ENCODE measurements at regions not wholly inside any gene's neighbourhood (a gene's known extent, or its start where the extent isn't known, plus 50 kb on each side); places are given as distances from the start of the nearest gene placed in this dataset.

DNA sequence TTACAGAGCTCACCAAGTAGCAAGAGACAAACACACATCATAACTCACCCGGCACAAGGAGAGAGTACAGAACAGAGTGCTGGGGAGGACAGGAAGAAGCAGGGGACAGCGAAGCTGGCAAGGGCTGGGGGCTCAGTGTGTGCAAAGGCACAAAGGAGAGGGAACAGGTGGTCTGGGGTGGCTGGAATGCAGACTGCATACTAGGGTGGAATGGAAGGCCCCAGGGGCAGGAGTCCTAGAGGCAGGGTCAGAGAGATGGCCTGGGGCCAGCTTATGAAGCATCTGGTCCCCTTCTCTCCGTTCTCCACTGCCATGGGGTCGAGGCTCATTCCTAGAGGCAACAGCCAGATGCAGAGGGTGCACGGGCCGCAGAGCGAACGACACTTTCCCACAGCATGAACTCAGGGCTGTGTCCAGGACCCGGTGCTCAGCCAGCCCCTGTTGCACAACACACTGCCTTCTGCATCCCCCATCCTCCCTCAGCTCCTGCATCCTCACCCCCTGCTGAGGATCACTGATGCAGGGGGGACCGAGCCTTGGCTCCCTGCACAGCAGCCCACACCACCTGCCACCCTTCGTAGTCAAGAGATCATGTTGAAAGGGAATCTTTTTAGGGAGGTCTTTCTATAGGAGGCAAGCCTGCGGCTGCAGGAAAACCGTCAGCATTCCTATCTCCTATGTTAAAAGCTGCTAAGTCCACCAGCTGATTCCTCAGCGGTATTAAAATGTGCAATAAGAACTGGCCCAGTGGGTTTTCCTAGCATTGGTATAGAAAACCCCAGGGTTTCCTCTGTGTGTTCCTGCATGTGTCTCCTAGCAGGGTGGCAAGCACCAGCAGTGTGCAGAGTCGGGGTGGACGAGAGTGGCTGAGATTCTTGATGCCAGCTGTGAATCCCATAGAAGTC lies 293.5 kb downstream of the UACA start:
- DNase-seq = no peak

DNA sequence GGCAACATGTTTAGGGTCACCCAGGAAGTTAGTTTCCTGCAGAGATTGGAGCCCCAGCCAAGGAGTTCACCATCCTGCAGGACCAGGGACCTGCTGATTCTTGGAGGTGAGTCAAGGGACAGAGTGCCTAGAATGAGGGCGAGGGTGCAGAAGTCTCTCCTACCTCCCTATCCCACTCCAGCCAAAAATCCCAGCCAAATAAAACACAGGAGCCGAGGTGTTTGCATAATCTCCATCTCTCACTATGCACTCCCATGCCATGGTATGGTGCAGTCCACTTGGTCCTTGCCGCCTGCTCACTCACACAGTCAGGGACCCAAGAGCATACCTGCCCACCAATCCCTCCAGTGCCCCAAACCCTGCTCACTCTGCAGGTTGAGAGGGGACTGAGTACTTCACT lies 294.2 kb downstream of the UACA start:
- no peak for DNase-seq

DNA sequence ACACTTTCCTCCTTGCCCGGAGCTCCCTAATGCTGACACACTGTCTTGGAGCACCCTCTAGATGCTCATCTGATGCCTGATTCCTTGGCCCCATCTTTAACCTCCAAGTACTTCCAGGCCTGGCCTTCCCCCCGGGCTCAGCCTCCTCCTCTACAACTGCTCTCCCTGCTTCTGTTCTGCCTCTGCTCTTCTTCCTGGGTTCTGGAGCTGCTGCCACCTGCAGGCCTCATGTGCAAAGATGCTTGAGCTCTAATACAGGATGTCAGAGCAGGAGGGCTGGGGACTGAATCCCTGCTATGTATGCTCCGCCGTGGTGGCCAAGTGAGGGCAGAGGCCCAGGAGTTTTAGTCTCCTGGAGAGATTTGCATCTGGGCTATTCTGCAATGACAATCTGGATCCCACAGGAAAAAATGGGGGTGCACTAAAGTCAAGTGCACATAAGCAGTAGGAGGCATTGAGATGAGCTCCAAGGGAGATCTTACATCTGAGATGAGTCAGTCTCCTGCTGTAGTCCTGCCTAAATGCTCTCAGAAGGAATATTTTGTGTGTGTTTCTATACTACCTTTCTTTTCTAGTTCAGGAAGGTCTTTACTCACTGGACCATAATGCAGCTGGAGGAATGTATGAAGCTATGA lies 296.3 kb downstream of the UACA start:
- no peak for DNase-seq

DNA sequence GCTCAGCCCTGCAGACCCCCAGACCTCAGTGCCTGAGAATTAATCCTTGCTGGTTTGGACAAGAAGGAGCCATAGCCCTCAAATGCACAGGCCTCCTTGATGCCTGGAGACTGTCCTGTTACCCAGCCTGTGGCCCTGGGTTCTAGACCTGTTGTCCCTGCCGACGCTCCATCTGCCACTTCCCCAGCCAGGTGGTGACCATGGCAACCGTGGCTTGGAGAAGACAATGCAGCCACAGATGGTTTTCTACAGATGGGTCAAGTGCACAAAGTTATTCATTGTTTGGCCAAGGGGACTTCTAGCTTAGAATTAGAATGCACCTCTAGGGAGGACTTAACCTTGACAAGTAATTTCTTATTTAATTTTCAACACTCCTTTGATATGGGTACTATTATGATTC lies 297.1 kb downstream of the UACA start:
- DNase-seq = no peak

DNA sequence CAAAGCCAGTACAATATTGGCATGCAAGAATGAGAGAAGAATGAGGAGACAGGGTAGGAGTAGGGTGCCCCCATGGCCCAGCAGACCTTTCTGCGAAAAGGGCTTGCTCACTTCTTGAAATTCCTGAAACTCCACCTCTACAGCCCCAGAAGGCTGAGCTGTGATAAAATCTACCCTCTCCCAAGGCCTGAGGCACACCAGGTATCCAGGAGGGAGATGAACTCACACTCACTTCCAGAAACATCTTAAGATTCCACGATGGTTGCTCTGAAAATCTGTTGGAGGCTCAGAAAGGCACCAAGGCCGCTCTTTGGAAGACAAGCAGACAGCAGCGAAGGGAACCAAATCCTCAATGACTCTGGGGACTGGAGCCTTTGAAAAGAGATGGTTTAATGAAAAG lies 297.5 kb downstream of the UACA start:
- DNase-seq = no peak

DNA sequence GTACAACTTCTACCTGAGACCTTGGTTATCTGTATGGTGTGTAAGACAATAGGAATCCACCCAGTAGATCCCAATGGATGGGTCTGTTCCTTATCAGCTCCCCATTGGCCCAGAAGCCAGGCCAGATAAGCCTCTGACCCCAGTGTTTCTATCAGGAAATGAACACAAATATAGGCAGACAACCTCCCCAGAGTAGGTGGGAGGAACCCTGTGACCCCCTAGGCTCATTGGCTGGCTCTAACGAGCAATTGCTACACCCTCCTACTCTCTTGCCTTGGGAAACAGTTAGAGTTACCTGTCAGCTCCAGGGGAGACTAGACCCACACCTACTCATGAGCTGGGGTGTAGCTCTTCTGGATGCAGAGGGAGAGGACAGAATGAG lies 299.9 kb downstream of the UACA start:
- DNase-seq = no peak

DNA sequence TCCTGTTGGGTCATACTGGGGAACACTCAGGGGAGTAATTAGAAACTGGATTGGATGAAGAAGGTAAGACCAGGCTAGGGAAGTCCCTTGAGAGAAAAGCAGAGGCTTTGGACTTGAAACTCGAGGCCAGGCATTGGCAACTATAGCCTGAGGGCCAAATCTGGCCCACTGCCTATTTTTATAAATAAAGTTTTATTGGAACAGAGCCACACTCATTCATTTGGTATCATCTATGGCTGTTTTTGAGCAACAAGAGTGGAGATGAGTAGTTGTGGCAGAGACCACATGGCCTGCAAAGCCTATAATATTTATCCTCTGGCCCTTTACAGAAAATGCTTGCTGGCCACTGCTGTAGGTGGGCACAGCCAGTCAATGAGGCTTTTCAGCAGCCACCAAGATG lies 301.4 kb downstream of the UACA start:
- no peak for DNase-seq

DNA sequence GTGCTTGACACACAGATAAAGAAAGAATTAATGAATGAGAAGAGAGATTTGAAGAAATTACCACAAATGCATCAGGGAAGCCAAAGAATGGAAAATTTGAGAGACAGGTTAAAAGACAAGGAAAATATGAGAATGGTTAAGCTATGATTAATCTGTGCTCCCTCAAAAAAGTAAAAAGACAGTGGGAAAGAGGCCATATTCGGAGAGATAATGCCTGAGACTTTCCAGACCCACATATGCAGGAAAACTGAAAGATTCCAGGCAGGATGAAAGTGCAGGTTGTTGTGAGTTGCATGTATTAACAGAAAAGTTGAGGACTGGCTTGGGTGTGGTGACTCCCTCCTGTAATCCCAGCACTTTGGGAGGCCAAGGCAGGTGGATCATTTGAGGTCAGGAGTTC lies 302.3 kb downstream of the UACA start:
- no peak for DNase-seq

DNA sequence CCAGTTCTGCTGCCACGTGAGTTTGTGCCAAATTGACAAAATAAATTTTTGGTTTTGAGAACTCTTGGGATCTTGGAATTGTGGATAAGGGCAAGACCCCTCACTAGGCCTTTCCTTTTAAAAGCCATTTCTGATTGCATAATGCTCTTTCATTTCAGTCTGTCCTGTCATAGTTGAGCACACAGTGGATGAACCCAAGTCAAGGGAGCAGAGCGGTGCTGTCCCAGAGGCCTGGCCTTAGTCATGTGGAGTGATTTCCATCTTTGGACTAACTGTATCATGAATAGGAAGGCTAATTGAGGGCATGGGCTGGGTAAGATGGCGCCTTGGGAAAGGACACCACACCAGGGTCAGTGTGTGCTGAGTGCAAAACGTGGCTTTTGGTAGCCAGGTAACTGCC lies 304.0 kb downstream of the UACA start:
- DNase-seq = no peak

DNA sequence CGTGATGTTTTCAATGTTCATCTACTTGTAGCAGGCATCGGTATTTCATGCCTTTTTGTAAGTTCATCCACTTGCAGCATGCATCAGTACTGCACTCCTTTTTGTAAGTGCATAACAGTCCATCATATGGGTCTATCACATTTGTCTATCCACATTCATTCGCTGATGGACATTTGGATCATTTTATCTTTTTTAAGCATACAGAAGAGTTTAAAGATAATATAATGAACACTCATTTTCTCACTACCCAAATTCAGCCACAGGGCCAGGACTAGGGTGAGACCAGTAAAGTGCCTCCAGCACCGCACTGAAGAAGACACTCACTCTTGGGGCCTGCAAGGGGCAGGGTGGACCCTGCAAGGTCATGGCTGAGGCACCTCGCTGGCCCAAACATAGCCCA lies 309.6 kb downstream of the UACA start:
- no peak for DNase-seq

DNA sequence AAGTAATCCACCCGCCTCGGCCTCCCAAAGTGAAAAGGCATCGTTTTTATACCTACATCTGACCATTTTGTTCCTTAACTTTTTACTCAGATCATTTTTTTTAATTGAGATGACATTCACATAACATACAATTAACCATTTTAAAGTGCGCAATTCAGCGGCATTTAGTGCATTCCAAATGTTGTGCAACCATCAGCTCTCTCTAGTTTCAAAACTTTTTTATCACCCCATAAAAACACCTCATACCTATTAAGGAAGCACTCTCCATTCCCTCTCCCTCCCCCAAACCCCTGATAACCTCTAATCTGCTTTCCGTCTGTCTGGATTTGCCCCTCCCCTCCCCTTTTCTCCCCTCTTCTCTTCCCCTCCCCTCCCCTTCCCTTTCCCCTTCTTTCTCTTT lies 310.1 kb downstream of the UACA start:
- no peak for DNase-seq

DNA sequence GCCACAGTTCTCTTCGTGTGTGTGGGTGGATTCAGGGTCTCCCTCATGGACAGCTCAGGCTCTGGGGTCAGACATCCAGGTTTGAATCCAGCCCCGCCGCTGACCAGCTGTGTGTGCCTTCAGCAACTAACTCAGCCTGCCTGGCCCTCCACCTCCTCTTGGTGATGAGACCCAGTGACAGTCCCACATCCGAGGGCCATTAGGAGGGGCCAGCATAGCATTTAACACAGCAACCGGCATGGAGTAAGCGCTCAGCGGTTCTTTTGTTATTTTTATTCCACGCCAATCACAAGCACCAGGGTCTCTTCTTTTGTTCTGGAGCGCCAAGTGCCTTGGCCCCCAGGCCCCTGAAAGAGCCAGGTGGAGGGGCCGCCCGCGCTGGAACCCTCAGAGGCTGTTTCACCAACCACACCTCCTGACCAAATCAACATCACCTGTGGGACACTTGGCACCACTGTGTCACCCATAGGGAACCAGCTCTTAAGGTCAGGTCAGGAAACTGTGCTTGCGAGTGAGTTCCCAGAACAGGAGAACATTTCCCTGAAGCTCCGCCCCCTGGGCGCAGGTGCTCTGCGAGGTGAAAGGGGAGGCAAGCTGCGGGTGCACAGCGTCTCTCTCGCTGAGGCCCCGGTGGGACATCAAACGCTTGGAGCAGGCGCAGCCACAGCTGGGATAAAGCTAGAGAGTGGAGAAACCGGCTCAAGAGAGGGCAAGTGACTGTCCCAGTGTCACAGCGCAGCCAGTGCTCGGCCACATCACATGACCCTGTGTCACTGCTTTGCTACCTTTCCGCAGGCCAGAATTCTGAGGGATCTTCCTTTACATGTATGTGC lies 311.3 kb downstream of the UACA start:
- peak in 3 of 4 experiments; percentile 16 to 53 (median 53) for DNase-seq

DNA sequence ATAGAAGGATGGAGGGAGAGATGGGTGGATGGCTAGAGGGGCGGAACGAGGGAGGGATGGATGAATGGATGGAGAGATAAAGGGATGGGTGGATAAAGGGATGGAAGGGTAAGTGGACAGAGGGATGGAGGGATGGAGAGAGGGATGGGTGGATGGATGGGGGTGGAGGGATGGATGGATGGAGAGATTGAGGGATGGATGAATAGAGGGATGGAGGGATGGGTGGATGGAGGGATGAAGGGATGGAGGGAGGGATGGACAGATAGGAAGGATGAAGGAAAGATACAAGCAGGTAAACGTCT lies 313.3 kb downstream of the UACA start:
- DNase-seq = no peak

DNA sequence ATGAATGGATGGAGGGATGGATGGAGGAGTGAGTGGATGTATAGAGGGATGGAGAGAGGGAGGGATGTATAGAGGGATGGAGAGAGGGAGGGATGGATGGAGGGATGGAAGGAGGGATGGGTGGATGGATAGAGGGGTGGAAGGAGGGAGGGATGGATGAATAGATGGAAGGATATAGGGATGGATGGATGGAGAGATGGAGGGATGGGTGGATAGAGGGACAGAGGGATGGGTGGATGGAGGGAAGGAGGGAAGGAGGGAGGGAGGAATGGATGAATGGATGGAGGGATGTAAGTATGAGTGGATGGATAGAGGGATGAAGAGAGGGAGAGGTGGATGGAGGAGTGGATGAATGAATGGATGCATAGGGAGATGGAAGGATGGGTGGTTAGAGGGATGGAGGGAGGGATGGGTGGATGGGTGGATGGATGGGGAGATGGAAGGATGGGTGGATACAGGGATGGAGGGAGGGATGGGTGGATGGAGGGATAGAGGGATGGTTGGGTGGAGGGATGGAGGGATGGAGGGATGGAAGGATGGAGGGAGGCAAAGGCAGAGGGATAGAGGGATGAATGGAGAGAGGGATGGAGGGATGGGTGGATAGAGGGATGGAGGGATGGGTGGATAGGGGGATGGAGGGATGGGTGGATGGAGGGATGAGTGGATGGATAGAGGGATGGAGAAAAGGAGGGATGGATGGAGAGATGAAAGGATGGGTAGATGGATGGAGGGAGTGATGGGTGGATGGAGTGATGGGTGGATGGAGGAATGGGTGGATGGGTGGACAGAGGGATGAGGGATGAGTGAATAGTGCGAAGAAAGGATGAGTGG lies 313.8 kb downstream of the UACA start:
- no peak for DNase-seq

DNA sequence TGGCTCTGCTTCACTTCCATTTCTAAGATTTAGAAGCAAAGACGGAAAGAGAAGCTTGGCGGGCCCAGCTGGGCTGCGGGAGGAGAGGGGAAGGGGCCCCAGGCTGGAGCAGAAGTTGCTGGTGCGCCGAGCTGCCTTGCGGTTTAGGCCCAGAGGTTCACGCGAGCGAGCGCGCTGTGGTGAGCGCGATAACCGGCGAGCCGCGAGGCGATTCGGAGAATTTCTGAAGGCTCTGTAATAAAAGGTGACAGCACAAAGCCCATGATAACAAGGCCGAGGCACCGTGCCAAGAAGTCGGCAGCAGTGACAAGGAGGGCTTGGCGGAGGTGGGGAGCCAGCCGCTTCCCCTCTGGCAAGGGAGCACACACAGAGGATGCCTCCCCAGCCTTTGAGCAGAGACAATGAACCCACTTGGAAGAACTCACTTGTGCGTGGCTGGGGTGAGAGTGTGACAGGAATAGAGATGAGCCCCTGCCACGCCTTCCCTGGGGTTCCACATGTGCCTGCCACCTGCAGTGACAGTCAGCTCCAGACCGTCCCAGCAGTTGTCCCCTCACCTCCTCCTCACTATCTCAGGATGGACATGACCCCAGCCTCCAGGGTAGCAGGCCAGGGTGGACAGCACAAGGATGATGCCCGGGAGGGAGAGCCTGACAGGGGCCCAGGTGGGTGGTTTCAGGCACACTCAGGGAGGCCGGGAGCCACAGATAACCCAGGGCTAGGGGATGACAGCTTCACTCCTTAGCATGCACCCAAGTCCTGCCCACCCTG lies 315.2 kb downstream of the UACA start:
- peak in 3 of 4 experiments; percentile 16 to 29 (median 28) for DNase-seq

DNA sequence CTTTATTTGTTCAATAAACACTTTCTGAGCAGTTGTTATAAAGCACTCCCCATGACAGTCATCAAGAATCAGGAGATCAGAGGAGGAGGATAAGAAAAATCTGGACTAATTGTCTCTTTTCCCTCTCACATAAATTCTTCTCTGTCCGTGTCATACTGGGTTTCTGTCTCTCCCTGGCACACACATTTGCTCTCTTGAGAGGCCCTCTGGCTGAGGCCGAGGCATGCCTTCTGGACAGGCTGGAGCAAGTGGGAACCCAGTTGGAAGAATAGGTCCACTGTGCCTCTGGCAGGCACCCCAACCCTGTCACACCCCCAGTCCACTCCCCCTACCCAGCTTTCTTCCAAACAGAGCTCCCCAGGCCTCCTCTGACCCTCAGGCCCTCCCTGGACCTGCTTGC lies 315.8 kb downstream of the UACA start:
- no peak for DNase-seq

DNA sequence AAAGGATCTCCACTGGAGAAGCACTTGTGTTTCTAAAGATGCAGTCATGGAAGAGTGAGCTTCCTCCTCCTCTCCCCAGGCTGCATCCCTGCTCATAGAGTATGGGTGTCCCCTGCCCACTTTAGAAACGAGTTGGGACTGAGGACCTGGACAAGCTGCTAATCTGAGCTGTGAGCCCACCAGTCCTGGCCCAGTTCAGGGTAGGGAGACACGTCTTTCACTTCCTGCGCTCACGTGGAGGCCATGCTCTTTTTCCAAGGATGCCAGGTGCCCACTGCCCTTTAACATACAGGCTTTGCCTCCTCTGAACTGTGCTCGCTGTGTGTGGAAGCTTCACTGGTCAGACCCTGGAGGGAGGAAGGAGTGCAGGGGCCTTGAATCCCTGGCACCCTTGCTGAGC lies 316.3 kb downstream of the UACA start:
- no peak for DNase-seq

DNA sequence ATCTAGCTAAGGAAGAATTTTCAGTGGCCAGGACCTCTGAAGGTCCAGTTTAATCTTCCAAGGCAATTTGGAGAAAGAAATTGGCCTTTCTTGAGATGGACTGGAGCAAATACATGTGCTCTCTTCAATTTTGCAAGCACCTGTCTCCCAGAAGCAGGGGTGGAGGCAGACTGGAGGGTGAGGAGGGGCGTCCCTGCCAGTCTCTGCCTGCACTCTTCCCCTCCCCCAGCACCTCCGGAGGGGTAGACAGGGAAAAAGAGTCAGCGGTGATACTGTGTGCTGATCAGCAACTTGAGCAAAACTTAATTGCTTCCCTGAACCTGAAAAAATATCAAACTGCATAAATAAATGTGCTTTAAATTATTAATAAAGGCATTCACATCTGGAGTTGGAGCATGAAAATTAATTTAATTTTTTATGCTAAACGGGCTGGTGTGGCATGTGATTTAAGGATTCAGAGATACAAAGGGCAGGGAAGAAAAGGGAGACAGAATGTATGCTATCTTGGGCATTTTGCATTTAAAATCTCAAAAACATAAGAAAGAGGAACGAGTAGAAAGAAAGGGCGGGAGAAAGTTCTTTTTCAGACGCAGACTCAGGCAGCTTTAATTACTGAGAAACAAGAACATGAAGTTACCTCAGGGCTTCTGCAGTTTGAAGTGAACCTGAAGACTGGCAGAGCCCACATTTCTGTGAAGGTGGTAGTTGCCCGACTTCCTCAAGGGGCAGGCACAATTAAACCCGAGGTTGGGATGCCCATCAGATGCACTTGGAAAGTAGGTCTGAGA lies 319.7 kb downstream of the UACA start:
- no peak for DNase-seq

DNA sequence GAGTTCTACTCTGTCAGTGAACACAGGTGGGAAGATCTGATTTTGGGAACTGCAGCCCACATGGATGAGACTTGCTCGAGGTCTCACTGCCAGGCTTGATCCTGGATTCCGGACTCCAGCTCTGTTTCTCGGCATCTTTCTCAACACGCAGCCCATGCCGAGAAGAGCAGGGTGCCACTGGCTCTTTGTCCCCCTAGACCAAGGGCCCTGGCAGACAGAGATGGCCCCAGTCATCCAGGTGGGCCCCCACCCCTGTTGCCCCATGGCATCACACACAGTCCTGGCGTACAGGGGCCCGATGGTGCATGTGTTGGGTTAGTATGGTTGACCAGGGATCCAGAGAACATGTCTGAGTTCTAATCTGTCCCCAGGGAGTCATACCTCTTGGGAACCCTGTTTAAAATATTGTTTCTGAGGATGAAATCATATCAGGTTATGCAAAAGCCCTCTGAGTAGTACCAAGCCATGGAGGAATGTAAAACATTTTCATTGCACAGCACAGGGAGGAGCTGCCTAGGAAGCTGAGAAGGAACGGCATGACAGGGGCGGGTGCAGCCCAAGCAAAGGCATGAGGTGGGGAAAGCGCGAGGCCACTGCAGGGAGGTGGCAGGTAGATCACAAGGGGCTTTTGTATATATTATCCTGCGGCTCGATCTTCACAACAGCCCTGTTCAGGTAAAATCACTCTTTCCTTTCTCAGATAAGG lies 320.6 kb downstream of the UACA start:
- DNase-seq = no peak

DNA sequence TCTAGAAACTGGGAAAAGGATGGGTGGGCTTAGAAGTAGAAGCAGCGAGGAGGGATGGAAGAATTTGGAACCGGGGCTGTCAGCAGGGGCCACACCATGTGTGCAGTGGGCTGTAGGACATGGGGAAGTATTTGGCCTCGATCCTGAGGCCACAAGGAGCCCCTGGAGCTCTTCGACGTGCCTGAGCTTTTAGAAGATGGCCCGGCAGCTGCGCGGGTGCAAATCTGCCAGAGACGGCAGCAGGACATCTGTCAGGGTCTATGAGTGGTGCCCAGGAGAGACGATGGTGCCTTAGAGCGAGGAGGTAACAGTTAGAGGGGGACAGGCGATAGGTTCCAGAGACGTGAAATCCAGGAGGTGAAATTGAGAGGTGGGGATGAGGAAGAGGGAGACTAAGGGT lies 321.1 kb downstream of the UACA start:
- DNase-seq = no peak

All from activated CD4-positive, CD25-positive, alpha-beta regulatory T cell (primary cell).